ENCODE measurements at regions not wholly inside any gene's neighbourhood (a gene's known extent, or its start where the extent isn't known, plus 50 kb on each side); places are given as distances from the start of the nearest gene placed in this dataset.

GRCh38 chr6:2560917-2561698, 189.6 kb downstream of the MYLK4 start:
- Histone ChIP-seq H3K27ac (no peak overlapping the region), H3K9me3 (no peaks in the 10 kb centered on the region), H3K36me3 (no peaks in the 10 kb centered on the region), H3K4me3 (no peak overlapping the region), H3K4me1 (peaks cover 0 to 15% (median 3%) of the 10 kb centered on the region in 3 donors), H3K27me3 (no peaks in the 10 kb centered on the region)
- WGBS, 2 donors (ENCODE audit: low coverage in 1 of 2): 69 to 80% methylated on average over 7 to 11 of the region's 12 CpGs
- no peak for ATAC-seq
- TF ChIP-seq EP300 (IDR thresholded peaks at IDR 0.05) (no peak), POLR2A (IDR thresholded peaks at IDR 0.05) (no peak), POLR2AphosphoS5 (IDR thresholded peaks at IDR 0.05) (no peak), CTCF (IDR thresholded peaks at IDR 0.05) (no peak)

GRCh38 chr6:2560140-2560818, 190.4 kb downstream of the MYLK4 start:
- WGBS, 2 donors (ENCODE audit: low coverage in 1 of 2): 80 to 82% methylated on average over 7 to 8 of the region's 8 CpGs
- H3K27ac ChIP-seq: no peak overlapping the region
- H3K4me3 ChIP-seq: no peak overlapping the region
- H3K4me1 ChIP-seq: peaks cover 0 to 15% (median 3%) of the 10 kb centered on the region in 3 donors
- H3K9me3 ChIP-seq: no peaks in the 10 kb centered on the region
- no peaks in the 10 kb centered on the region for H3K27me3 ChIP-seq
- TF ChIP-seq CTCF (IDR thresholded peaks at IDR 0.05) (no peak), POLR2A (IDR thresholded peaks at IDR 0.05) (no peak), POLR2AphosphoS5 (IDR thresholded peaks at IDR 0.05) (no peak), EP300 (IDR thresholded peaks at IDR 0.05) (no peak)
- H3K36me3 ChIP-seq: no peaks in the 10 kb centered on the region
- ATAC-seq: no peak

- H3K27me3 ChIP-seq: no peaks in the 10 kb centered on the region
- H3K4me3 ChIP-seq: no peak overlapping the region
- no peaks in the 10 kb centered on the region for H3K9me3 ChIP-seq
- H3K27ac ChIP-seq: no peak overlapping the region
- 91 to 100% methylated on average over 4 to 11 of the region's 25 CpGs for WGBS, 2 donors (ENCODE audit: low coverage in 1 of 2)
- TF ChIP-seq CTCF (IDR thresholded peaks at IDR 0.05): no peak
- no peak for TF ChIP-seq POLR2A (IDR thresholded peaks at IDR 0.05)
- TF ChIP-seq POLR2AphosphoS5 (IDR thresholded peaks at IDR 0.05): no peak
- peaks cover 0 to 15% (median 3%) of the 10 kb centered on the region in 3 donors for H3K4me1 ChIP-seq
- H3K36me3 ChIP-seq: no peaks in the 10 kb centered on the region
- no peak for ATAC-seq
These were observed 191.6 kb downstream of the MYLK4 start for GRCh38 chr6:2558861-2559801.

- Histone ChIP-seq H3K27me3 (no peaks in the 10 kb centered on the region), H3K4me3 (no peak overlapping the region), H3K4me1 (peaks cover 0 to 6% (median 0%) of the 10 kb centered on the region in 3 donors), H3K36me3 (no peaks in the 10 kb centered on the region), H3K9me3 (no peaks in the 10 kb centered on the region), H3K27ac (no peak overlapping the region)
- ATAC-seq: no peak
- TF ChIP-seq EP300 (IDR thresholded peaks at IDR 0.05) (no peak), POLR2AphosphoS5 (IDR thresholded peaks at IDR 0.05) (no peak), POLR2A (IDR thresholded peaks at IDR 0.05) (no peak), CTCF (IDR thresholded peaks at IDR 0.05) (no peak)
- WGBS, 2 donors (ENCODE audit: low coverage in 1 of 2): 70 to 100% methylated on average over 1 to 3 of the region's 13 CpGs
These were observed 192.5 kb downstream of the MYLK4 start for GRCh38 chr6:2558098-2558680.

All from gastroesophageal sphincter (tissue), 4 donors.